ENCODE measurements at regions not wholly inside any gene's neighbourhood (a gene's known extent, or its start where the extent isn't known, plus 50 kb on each side); places are given as distances from the start of the nearest gene placed in this dataset.

DNA sequence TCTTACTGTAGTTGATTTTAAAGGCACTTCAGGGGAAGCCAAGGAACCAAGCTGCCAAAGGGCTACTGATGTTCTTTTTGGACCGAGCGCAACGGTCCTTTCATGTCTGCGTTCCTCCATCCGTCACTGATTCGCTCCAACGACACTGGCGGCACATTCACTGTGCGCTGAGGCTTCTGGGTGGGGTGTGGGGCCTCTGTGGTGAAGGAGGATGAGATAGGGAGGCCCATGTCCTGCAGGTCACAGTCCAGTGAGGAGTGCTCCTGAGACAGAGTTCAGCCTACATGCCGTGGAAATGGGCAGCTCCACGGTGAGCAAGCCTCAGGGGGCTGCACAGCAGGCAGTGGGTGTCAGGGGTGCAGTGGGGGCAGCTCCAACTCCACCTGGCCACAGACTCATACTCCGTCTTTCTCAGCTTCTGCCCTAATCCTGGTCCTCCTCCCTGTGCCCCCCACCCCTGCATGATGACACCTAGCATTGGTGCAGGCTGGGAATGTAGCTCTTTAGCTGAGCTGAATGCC, 87.8 kb upstream of the SHANK2 start:
- TF ChIP-seq, protein P1, sequence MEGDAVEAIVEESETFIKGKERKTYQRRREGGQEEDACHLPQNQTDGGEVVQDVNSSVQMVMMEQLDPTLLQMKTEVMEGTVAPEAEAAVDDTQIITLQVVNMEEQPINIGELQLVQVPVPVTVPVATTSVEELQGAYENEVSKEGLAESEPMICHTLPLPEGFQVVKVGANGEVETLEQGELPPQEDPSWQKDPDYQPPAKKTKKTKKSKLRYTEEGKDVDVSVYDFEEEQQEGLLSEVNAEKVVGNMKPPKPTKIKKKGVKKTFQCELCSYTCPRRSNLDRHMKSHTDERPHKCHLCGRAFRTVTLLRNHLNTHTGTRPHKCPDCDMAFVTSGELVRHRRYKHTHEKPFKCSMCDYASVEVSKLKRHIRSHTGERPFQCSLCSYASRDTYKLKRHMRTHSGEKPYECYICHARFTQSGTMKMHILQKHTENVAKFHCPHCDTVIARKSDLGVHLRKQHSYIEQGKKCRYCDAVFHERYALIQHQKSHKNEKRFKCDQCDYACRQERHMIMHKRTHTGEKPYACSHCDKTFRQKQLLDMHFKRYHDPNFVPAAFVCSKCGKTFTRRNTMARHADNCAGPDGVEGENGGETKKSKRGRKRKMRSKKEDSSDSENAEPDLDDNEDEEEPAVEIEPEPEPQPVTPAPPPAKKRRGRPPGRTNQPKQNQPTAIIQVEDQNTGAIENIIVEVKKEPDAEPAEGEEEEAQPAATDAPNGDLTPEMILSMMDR (IDR thresholded peaks at IDR 0.05) = no peak
- Histone ChIP-seq H3K27ac (no peak overlapping the region), H3K4me3 (no peak overlapping the region)
- no peak for DNase-seq (ENCODE audit: low spot score)

DNA sequence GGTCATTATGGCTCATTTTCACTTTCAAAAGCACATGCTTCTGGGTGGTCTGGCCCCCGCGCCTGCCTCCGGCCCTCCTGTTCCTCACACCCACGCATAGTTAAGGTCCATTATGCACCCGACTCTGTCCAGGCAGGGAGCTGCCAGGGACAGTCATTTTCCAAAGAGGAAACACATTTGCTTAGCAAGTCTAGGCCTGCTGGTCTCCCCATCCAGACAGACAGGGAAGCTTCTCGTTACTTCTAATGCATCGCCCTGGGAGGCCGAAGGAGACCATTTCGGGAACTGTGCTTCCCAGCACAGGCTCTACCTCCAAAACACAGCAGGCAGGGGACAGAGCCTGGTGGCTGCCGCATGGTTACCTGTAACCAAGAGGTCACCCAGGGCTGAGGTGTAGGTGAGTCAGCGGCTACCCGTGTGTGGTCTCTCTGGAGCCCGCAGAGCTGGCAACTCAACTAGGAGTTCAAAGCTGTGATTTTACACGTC, 87.1 kb upstream of the SHANK2 start:
- Histone ChIP-seq H3K27ac (no peak overlapping the region), H3K4me3 (peak overlapping the region; percentile 41)
- DNase-seq (ENCODE audit: low spot score) = peak; percentile 65
- TF ChIP-seq, protein P1 (IDR thresholded peaks at IDR 0.05) = no peak

DNA sequence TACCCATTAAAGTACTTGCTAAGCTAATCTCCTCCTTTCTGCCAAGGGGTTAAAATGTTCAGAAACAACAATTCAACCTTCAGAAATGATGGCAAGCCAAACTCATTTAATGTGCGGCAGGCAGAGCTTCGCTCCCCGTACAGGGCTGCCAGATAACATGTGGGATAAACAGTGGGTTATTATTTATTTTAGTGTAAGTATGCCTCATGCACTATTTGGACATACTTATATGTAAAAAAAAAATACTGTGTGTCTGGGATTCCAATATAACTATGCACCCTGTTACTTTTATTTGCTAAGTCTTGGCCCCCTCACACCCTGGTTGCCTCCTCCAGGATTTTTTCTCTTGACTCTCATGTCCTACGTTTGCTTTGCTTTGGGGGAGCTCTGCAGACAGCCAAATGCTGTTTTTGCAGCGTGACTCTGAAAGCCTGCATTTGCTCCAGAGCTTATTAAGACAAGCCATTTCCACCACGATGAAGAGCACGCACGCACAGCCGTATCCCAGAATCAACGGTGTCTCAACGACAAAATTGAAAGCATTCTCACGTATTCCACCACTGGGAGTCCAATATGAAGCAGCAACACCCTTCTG, 86.5 kb upstream of the SHANK2 start:
- TF ChIP-seq, protein P1 (IDR thresholded peaks at IDR 0.05) = no peak
- no peak overlapping the region for H3K27ac ChIP-seq
- no peak for DNase-seq (ENCODE audit: low spot score)
- H3K4me3 ChIP-seq = peak overlapping the region; percentile 41

DNA sequence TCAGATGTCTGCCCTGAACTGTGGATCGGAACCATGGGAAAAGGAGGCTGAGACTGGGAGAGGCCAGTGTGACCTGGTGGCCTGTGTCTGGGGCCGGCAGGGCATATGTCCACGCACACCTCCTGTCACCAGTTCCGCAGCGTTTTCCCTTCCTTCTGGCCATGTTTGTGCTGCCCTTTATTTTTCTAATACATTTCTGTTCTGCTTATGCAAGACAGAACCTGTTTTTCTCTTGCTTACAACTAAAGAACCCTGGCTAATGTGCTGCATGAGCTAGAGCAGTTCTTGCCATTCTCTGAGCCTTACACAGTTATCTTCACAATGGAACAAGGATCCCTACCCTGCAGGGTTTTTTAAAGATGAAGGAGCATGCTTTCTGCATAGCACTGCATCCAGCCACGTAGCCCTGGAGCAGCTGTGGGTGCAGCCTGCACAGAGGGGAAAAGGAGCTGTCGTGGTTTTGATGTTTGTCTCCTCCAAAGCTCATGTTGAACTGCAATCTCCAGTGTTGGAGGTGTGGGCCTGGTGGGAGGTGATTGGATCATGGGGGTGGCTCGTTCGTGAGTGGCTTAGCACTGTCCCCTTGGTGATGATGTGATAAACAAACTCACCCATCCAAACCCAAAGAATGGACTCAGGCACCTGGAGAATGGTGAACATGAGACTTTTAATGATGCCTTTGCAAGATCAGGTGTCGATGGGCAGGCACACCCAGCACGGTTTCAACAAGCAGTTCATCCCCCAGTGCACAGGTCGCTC, 84.8 kb upstream of the SHANK2 start:
- Histone ChIP-seq H3K4me3 (no peak overlapping the region), H3K27ac (no peak overlapping the region)
- TF ChIP-seq, protein P1 (IDR thresholded peaks at IDR 0.05) = no peak
- peak; percentile 50 for DNase-seq (ENCODE audit: low spot score)

DNA sequence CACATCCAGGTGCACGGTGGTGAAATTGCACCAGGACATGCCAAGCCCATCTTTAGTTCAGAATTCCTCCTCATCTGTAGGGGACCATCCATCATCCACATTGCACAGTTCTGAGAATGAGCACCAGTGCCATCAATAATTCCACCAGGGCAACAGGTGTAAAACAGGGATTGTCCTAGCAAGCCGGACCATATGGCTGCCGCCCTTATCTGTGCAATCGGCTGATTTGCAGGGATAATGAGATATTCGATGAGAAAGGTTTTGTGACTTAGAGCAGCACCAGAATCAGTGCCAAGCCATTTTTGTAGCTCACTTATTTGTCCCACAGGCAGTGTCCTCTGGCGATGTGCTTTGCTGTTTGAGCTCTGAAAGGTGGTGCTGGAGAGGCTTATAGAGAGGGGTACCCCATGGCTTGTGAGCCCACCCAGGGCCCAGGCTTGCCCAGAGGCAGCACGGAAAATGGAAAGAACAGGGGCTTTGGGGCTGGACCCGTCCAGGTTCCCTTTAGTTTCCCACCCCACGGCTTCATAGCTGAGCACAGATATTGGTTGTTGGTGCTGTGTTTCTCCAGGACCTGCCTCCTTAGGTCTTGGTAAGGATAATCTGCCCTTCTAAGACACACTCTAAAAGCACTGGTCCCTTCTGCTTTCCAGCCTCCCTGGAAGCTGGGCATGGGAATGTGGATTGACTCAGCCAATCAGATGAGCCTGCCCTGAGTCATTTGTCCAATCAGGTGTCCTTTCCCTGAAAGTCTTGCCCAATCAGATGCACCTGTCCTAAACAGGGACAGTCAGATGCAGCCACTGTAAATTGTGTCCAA, 84.0 kb upstream of the SHANK2 start:
- TF ChIP-seq, protein P1 (IDR thresholded peaks at IDR 0.05) = no peak
- Histone ChIP-seq H3K27ac (no peak overlapping the region), H3K4me3 (no peak overlapping the region)
- peak; percentile 57 for DNase-seq (ENCODE audit: low spot score)

DNA sequence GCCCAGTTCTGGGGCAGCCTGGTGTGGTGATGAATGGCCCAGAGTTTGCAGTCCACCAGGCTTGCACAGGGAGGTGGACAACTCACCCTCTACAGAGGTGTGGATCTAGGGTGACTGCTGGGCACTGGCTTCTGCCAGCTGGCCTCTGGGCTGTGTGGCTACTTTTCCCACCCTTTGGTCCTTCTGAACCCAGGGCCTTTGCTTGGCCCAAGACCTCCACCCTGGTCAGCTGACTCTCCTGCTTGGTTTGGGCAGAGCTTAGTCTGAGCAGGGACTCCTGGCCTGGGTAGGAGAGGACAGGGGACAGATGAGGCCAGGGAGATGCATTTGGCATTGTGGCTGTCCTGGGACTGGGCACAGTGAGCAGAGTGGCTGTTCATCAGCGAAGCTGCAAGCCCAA, 83.0 kb upstream of the SHANK2 start:
- DNase-seq (ENCODE audit: low spot score) = peak; percentile 62
- TF ChIP-seq, protein P1 (IDR thresholded peaks at IDR 0.05) = no peak
- Histone ChIP-seq H3K27ac (no peak overlapping the region), H3K4me3 (no peak overlapping the region)
